Astrocyte of the cerebellum (primary cell): ENCODE measurements at regions not wholly inside any gene's neighbourhood (a gene's known extent, or its start where the extent isn't known, plus 50 kb on each side); places are given as distances from the start of the nearest gene placed in this dataset.

ENCODE experiments used
- DNase-seq: peaks from one replicate; pipeline ENCODE4 v3.0.0-alpha.2; 2011; ENCODE audit warnings: low read depth
- H3K4me3 ChIP-seq: 2 replicates; pipeline ENCODE4 v1.5.1; 2011; ENCODE audit warnings: mild to moderate bottlenecking, low read depth, low read length, moderate library complexity
- in situ Hi-C: cut with HindIII; loops from 2 replicates; pipeline ENCODE4 v1.10.0; 2017; ENCODE audit warnings: low sequenced_read_pairs
- TF ChIP-seq, protein P1 (sequence below): IDR thresholded peaks from 2 replicates; pipeline ENCODE4 v1.5.1; 2012; ENCODE audit warnings: low read length, low read depth, moderate library complexity, mild to moderate bottlenecking; ENCODE audit errors: missing control alignments

DNA sequence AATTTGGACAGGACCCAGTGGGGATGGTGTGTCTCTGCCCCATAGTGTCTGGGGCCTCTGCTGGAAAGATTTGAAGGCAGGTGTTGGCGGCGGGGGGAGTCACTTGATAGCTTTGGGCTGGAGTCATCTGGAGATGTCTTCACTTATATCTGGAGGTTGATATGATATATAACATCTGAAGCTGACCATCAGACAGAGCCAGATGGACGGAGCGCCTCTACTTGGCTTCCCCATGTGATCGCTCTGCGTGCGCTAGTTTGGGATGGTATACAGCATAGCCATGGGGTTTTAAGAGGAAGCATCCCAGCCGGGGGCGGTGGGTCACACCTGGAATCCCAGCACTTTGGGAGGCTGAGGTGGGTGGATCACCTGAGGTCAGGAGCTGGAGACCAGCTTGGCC is 130.7 kb upstream of the NLRP1 start:
- no peak overlapping the region for H3K4me3 ChIP-seq
- no peak for DNase-seq
- in situ Hi-C loops, result no loop called here
- TF ChIP-seq, protein P1, sequence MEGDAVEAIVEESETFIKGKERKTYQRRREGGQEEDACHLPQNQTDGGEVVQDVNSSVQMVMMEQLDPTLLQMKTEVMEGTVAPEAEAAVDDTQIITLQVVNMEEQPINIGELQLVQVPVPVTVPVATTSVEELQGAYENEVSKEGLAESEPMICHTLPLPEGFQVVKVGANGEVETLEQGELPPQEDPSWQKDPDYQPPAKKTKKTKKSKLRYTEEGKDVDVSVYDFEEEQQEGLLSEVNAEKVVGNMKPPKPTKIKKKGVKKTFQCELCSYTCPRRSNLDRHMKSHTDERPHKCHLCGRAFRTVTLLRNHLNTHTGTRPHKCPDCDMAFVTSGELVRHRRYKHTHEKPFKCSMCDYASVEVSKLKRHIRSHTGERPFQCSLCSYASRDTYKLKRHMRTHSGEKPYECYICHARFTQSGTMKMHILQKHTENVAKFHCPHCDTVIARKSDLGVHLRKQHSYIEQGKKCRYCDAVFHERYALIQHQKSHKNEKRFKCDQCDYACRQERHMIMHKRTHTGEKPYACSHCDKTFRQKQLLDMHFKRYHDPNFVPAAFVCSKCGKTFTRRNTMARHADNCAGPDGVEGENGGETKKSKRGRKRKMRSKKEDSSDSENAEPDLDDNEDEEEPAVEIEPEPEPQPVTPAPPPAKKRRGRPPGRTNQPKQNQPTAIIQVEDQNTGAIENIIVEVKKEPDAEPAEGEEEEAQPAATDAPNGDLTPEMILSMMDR, result no peak

- in situ Hi-C loops, result no loop called here
These were observed 131.2 kb upstream of the NLRP1 start for GRCh38 chr17:5715478-5715877.

DNA sequence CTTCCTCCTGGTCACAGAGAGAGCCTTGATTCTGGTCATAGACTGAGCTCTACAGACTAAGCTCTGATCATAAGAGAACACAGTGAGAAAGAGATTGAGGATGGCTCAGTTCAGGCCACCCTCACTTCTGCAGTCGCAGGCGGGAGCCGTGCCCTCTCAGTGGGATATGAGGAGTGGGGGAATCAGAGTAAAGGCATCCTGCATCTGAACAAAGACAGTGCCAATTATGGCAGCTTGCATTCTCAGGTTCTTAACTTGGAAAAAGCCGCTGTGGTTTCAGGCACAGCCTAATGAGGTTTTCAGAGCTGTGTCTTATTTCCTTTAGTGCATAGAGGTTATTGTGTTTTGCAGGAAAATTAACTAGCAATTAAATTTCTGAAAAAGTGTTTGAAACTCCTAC is 134.4 kb upstream of the NLRP1 start:
- H3K4me3 ChIP-seq, result no peak overlapping the region
- TF ChIP-seq, protein P1, result no peak
- no peak for DNase-seq
- in situ Hi-C loops, result no loop called here

More at GRCh38 chr17:5715478-5715877, 131.2 kb upstream of the NLRP1 start:
- no peak overlapping the region for H3K4me3 ChIP-seq
- TF ChIP-seq, protein P1, result no peak
- DNase-seq, result no peak

DNA sequence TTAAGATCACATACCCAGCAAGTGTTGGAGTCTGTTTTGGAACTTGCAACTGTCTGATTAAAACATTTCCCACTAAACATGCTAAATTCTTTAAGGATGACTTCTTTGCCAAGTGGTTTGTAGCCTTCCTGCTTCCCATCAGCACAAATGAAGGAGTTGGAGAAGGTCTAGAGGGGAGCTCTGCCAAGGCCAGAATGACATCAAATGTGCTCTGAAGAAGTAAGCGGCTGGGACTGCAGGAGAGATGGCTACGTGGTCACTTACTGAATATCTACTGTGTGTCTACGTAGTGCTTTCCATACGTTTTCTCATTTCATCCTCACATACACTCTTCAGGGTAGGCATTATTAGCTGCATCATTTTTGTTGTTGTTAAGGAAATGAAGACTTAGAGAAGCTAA is 135.7 kb upstream of the NLRP1 start:
- in situ Hi-C loops, result no loop called here
- DNase-seq, result no peak
- TF ChIP-seq, protein P1, result no peak
- H3K4me3 ChIP-seq, result no peak overlapping the region

DNA sequence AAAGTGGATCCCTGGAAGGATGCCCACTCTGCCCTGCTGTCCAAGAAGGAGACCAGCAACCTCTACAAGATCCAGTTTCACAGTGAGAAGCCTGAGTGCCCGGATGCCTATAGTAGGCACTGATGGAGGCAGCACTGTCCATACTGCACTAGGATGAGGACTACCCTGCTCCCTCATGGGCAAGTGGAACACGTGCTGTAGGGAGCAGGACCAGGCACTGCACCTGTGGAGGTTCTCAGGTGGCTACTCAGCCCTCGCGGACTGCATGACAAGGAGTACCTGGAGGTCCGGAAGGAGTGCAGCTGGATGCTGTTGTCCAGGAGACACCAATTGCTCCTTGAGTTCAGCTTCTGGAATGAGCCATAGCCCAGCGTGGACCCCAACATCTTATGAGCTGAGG is 146.1 kb upstream of the NLRP1 start:
- TF ChIP-seq, protein P1, result no peak
- no peak for DNase-seq
- H3K4me3 ChIP-seq, result no peak overlapping the region
- in situ Hi-C loops, result no loop called here

- no peak overlapping the region for H3K4me3 ChIP-seq
- in situ Hi-C loops, result no loop called here
- TF ChIP-seq, protein P1, result no peak
- DNase-seq, result no peak
These were observed 156.6 kb upstream of the NLRP1 start for GRCh38 chr17:5740937-5741336.

- no peak for DNase-seq
- no peak overlapping the region for H3K4me3 ChIP-seq
- in situ Hi-C loops, result no loop called here
- TF ChIP-seq, protein P1, result no peak
These were observed 157.5 kb upstream of the NLRP1 start for GRCh38 chr17:5741810-5742209.
